NCI-H2196 (cell line): ENCODE measurements at regions not wholly inside any gene's neighbourhood (a gene's known extent, or its start where the extent isn't known, plus 50 kb on each side); places are given as distances from the start of the nearest gene placed in this dataset.
"Not testable (repeated sequence)": the region's sequence is repeated elsewhere in the genome, so short reads cannot be mapped to it uniquely, and the experiment has no call there.

Experiments
- DNase-seq: peaks from one replicate; lab custom pipeline; 2025; ENCODE audit not compliant: unreplicated experiment; lab: John Stamatoyannopoulos, UW

GRCh38 chr16:29115802-29116141 lies 130.9 kb downstream of the LAT start:
- DNase-seq = not testable (repeated sequence)

- peak; percentile 25 for DNase-seq
Measured at GRCh38 chr16:29114989-29115801, 130.3 kb downstream of the LAT start.

- DNase-seq = no peak
Measured at GRCh38 chr16:29114574-29114973, 129.7 kb downstream of the LAT start.

GRCh38 chr16:29113446-29113845 lies 128.6 kb downstream of the LAT start:
- not testable (repeated sequence) for DNase-seq

GRCh38 chr16:29112755-29113347 lies 128.0 kb downstream of the LAT start:
- no peak for DNase-seq

- not testable (repeated sequence) for DNase-seq
Measured at GRCh38 chr16:29111901-29112680, 127.2 kb downstream of the LAT start.

- peak; percentile 4 for DNase-seq
Measured at GRCh38 chr16:29111421-29111820, 126.6 kb downstream of the LAT start.

GRCh38 chr16:29108625-29109169 lies 123.8 kb downstream of the LAT start:
- not testable (repeated sequence) for DNase-seq

GRCh38 chr16:29107299-29107698 lies 122.4 kb downstream of the LAT start:
- no peak for DNase-seq

- DNase-seq = not testable (repeated sequence)
Measured at GRCh38 chr16:29106259-29106908, 121.5 kb downstream of the LAT start.

GRCh38 chr16:29104600-29104999 lies 119.7 kb downstream of the LAT start:
- not testable (repeated sequence) for DNase-seq

GRCh38 chr16:29097965-29098364 lies 113.1 kb downstream of the LAT start:
- DNase-seq = not testable (repeated sequence)

GRCh38 chr16:29094729-29095624 lies 110.1 kb downstream of the LAT start:
- DNase-seq = not testable (repeated sequence)

GRCh38 chr16:29094325-29094724 lies 109.5 kb downstream of the LAT start:
- DNase-seq = not testable (repeated sequence)

- not testable (repeated sequence) for DNase-seq
Measured at GRCh38 chr16:29089679-29090078, 104.8 kb downstream of the LAT start.

- DNase-seq = not testable (repeated sequence)
Measured at GRCh38 chr16:29087673-29088072, 102.8 kb downstream of the LAT start.

GRCh38 chr16:29081829-29082639 lies 97.2 kb downstream of the LAT start:
- peak; percentile 2 for DNase-seq

- DNase-seq = not testable (repeated sequence)
Measured at GRCh38 chr16:29074554-29075402, 89.9 kb downstream of the LAT start.
